ENCODE measurements at regions not wholly inside any gene's neighbourhood (a gene's known extent, or its start where the extent isn't known, plus 50 kb on each side); places are given as distances from the start of the nearest gene placed in this dataset.

- Histone ChIP-seq H2BK5ac (ENCODE audit: insufficient read length, low read length) (no peak overlapping the region), H3K27ac (ENCODE audit: insufficient read length, low read depth, low read length) (no peak overlapping the region), H3K56ac (ENCODE audit: insufficient read length, low read depth, low read length) (no peak overlapping the region), H2BK120ac (ENCODE audit: low read depth, low read length, poor library complexity, severe bottlenecking) (no peak overlapping the region), H3K23me2 (ENCODE audit: insufficient read length, low read depth, low read length, poor library complexity, severe bottlenecking) (no peaks in the 10 kb centered on the region), H2BK12ac (ENCODE audit: insufficient read length, low read depth, low read length) (no peak overlapping the region), H3K4me1 (ENCODE audit: insufficient read depth, low read length) (no peaks in the 10 kb centered on the region), H2AFZ (ENCODE audit: low read length) (no peak overlapping the region), H3K14ac (ENCODE audit: insufficient read depth, low read length) (no peak overlapping the region), H3K79me2 (ENCODE audit: insufficient read depth, low read length) (no peaks in the 10 kb centered on the region), H3K79me1 (ENCODE audit: insufficient read depth, low read depth, low read length, poor library complexity, severe bottlenecking) (no peaks in the 10 kb centered on the region), H3K9me3 (ENCODE audit: control insufficient read depth, low read depth, low read length) (no peaks in the 10 kb centered on the region), H2BK20ac (ENCODE audit: low read depth, low read length, poor library complexity, severe bottlenecking) (no peak overlapping the region), H4K8ac (replicated peaks; ENCODE audit: insufficient read length, low read depth, low read length) (no peak overlapping the region), H2AK5ac (ENCODE audit: insufficient read length, low read length) (no peak overlapping the region), H4K20me1 (ENCODE audit: control insufficient read depth, insufficient read depth, insufficient read length) (no peaks in the 10 kb centered on the region), H4K5ac (ENCODE audit: insufficient read length, low read depth, low read length) (no peak overlapping the region), H3K23ac (ENCODE audit: insufficient read length, low read depth, low read length) (no peak overlapping the region), H3K18ac (ENCODE audit: insufficient read length, low read depth, low read length) (no peak overlapping the region), H3K4ac (ENCODE audit: low read depth, low read length) (no peak overlapping the region), H3K4me2 (ENCODE audit: insufficient read depth, insufficient read length, low read length) (no peak overlapping the region), H3K27me3 (ENCODE audit: insufficient read depth, low read length) (no peaks in the 10 kb centered on the region), H4K91ac (ENCODE audit: insufficient read length, low read depth, low read length) (no peak overlapping the region), H2BK15ac (ENCODE audit: low read depth, low read length) (no peak overlapping the region), H3K9ac (ENCODE audit: extremely low read depth, insufficient read length, low read length) (no peak overlapping the region), H3T11ph (ENCODE audit: low read length) (no peak overlapping the region)
- Mint-ChIP-seq H3K27me3 (ENCODE audit: low read depth) (no peaks in the 10 kb centered on the region), H3K9me3 (peaks cover 0 to under 1% of the 10 kb centered on the region in 2 experiments; a peak in 2 of 5 replicates), H3K27ac (no peak overlapping the region), H3K36me3 (ENCODE audit: insufficient read depth in 1 of 3, low read depth in 3 of 3) (no peaks in the 10 kb centered on the region; a peak in 1 of 7 replicates), H3K4me3 (no peak overlapping the region), H3K4me1 (peaks cover 0 to 4% of the 10 kb centered on the region in 2 experiments; a peak in 1 of 4 replicates)
- no peak for TF ChIP-seq CTCF (conservative IDR thresholded peaks at IDR 0.05)
- no peak for DNase-seq
- WGBS (ENCODE audit: extremely low coverage, insufficient read length, low lambda C conversion rate): no CpG with 5 or more reads among the region's 8 CpGs
Measured at GRCh38 chr6:164827537-164827936, 481.9 kb downstream of the C6orf118 start.

Data from H9 (cell line).